H1 (cell line): ENCODE measurements at regions not wholly inside any gene's neighbourhood (a gene's known extent, or its start where the extent isn't known, plus 50 kb on each side); places are given as distances from the start of the nearest gene placed in this dataset.

Source experiments
- ASH2L ChIP-seq: fragments of 200-600, 300-600 bp; sonication (generic); IDR thresholded peaks from one replicate; pipeline ENCODE4 v1.7.1; 2017; ENCODE audit warnings: low read length
- CBX5 ChIP-seq: fragments of 300-800, 300-1000 bp; sonication (generic); IDR thresholded peaks from 2 replicates; pipeline ENCODE4 v1.7.1; 2016; ENCODE audit warnings: antibody characterized with exemption, low read length, low read depth
- GABPA ChIP-seq: IDR thresholded peaks from 2 replicates; pipeline ENCODE4 v1.6.1; 2011; ENCODE audit warnings: mild to moderate bottlenecking, low read length, moderate library complexity, borderline replicate concordance; ENCODE audit not compliant: insufficient read depth
- KDM1A ChIP-seq: fragments of 200-600, 300-600 bp; sonication (generic); IDR thresholded peaks from 2 replicates; pipeline ENCODE4 v1.7.1; 2016; ENCODE audit warnings: mild to moderate bottlenecking, low read length, borderline replicate concordance
- RNF2 ChIP-seq: fragments of 200-900, 300-1000 bp; sonication (generic); IDR thresholded peaks from 2 replicates; pipeline ENCODE4 v1.7.1; 2016; ENCODE audit warnings: borderline replicate concordance, low read depth, mild to moderate bottlenecking, antibody characterized with exemption, low read length; ENCODE audit not compliant: poor library complexity, severe bottlenecking; ENCODE audit errors: missing control alignments
- TAF7 ChIP-seq: optimal IDR thresholded peaks from 2 replicates; pipeline ENCODE3; 2011; ENCODE audit warnings: low read depth, mild to moderate bottlenecking, inconsistent platforms, low read length, moderate library complexity, borderline replicate concordance

DNA sequence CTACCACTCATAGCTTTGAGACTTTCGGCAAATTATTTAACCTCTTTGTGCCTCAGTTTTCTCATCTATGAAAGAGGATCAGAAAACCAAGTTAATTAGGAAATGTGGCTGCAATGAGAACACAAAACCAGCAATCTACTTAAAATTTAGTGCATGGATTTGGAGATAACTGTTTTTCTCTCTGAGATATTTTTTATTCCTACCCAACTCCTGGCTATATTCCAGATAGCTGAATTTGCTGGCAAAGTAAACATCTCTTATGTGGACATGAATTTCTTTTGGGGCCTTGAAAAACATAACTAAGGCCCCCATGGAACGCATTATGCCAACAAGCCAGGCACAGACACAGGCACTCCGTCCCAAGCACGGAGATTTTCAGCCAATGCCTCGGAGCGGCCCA, 53.4 kb upstream of the FOXN3 start (continued):
- TF ChIP-seq RNF2 (no peak), GABPA (no peak), TAF7 (no peak), CBX5 (no peak), ASH2L (no peak), KDM1A (no peak)
- TF ChIP-seq, all 59 proteins: peak for 0
